Tibial nerve (tissue), 4 donors: ENCODE measurements at regions not wholly inside any gene's neighbourhood (a gene's known extent, or its start where the extent isn't known, plus 50 kb on each side); places are given as distances from the start of the nearest gene placed in this dataset.
A peak's percentile ranks its signal among the peaks of the same experiment; 100 is the strongest.

Source experiments
- DNase-seq, 2 donors: peaks; one replicate each; pipeline ENCODE4 v3.0.0-alpha.2; 2019; ENCODE audit warnings: low spot score in 2 of 2
- H3K27ac ChIP-seq, 4 donors: fragments of 200-600 bp; sonication (generic) in 3 of 4; one replicate each; pipeline ENCODE4 v1.5.1; 2017 to 2019; ENCODE audit warnings: mild to moderate bottlenecking in 1 of 4
- H3K27me3 ChIP-seq, 2 donors: fragments of 200-600 bp; sonication (generic) in 1 of 2; one replicate each; pipeline versions ENCODE4 v1.5.1 to v1.6.0; 2017 to 2019
- H3K36me3 ChIP-seq, 3 donors: fragments of 200-600 bp; sonication (generic); one replicate each; pipeline ENCODE4 v1.5.1; 2018 to 2019
- H3K4me1 ChIP-seq, 4 donors: fragments of 200-600 bp; sonication (generic) in 3 of 4; one replicate each; pipeline ENCODE4 v1.5.1; 2017 to 2019
- H3K4me3 ChIP-seq, 4 donors: fragments of 200-600 bp; sonication (generic) in 3 of 4; one replicate each; pipeline ENCODE4 v1.5.1; 2017 to 2019; ENCODE audit warnings: mild to moderate bottlenecking in 1 of 4, moderate library complexity in 1 of 4
- H3K9me3 ChIP-seq, 4 donors: fragments of 200-600 bp; sonication (generic) in 3 of 4; one replicate each; pipeline ENCODE4 v1.5.1; 2017 to 2019
- CTCF ChIP-seq, 5 experiments: fragments of 200-600 bp in 3 of 5; fragments of 450-650 bp in 2 of 5; sonication (generic) in 3 of 5; IDR thresholded peaks; one replicate each; pipeline ENCODE4 v1.5.1; 2016 to 2019; ENCODE audit warnings: antibody characterized with exemption in 5 of 5, mild to moderate bottlenecking in 3 of 5, moderate library complexity in 2 of 5
- EP300 ChIP-seq, 2 donors: sonication (generic); formaldehyde crosslinking; IDR thresholded peaks; one replicate each; pipeline ENCODE4 v1.6.1; 2017; ENCODE audit warnings: antibody characterized with exemption in 2 of 2, mild to moderate bottlenecking in 1 of 2
- POLR2A ChIP-seq, 2 donors: fragments of 450-650 bp; IDR thresholded peaks; one replicate each; pipeline ENCODE4 v1.6.1; 2017; ENCODE audit warnings: antibody characterized with exemption in 2 of 2, mild to moderate bottlenecking in 2 of 2, moderate library complexity in 2 of 2
- WGBS, 2 donors: methylation state at CpG; one replicate each; pipeline ENCODE4 v1.1.5; 2018; 5-methylcytosine and 5-hydroxymethylcytosine counted together

- 59 to 63% methylated on average over 2 of the region's 2 CpGs for WGBS, 2 donors
- Histone ChIP-seq H3K9me3 (no peaks in the 10 kb centered on the region), H3K4me1 (peaks cover 0 to 51% (median 12%) of the 10 kb centered on the region in 4 donors), H3K36me3 (no peaks in the 10 kb centered on the region), H3K27me3 (no peaks in the 10 kb centered on the region), H3K27ac (peak overlapping the region in 2 of 4 donors; percentile 71 to 72), H3K4me3 (no peak overlapping the region)
- TF ChIP-seq POLR2A (IDR thresholded peaks at IDR 0.05) (no peak), EP300 (IDR thresholded peaks at IDR 0.05) (no peak), CTCF (IDR thresholded peaks at IDR 0.05) (no peak)
- no peak for DNase-seq
Observed at GRCh38 chr15:39127925-39128617, 452.8 kb upstream of the THBS1 start.

- no peak overlapping the region for H3K4me3 ChIP-seq
- no peak for TF ChIP-seq CTCF (IDR thresholded peaks at IDR 0.05)
- no peak for TF ChIP-seq POLR2A (IDR thresholded peaks at IDR 0.05)
- TF ChIP-seq EP300 (IDR thresholded peaks at IDR 0.05): no peak
- H3K9me3 ChIP-seq: no peaks in the 10 kb centered on the region
- WGBS, 2 donors: 84 to 88% methylated on average over 2 of the region's 2 CpGs
- no peaks in the 10 kb centered on the region for H3K27me3 ChIP-seq
- peak overlapping the region in 2 of 4 donors; percentile 71 to 72 for H3K27ac ChIP-seq
- H3K36me3 ChIP-seq: no peaks in the 10 kb centered on the region
- H3K4me1 ChIP-seq: peaks cover 0 to 51% (median 12%) of the 10 kb centered on the region in 4 donors
- no peak for DNase-seq
Observed at GRCh38 chr15:39128746-39129145, 452.1 kb upstream of the THBS1 start.

GRCh38 chr15:39130556-39131379 lies 450.1 kb upstream of the THBS1 start:
- DNase-seq: no peak
- TF ChIP-seq CTCF (IDR thresholded peaks at IDR 0.05) (no peak), EP300 (IDR thresholded peaks at IDR 0.05) (no peak), POLR2A (IDR thresholded peaks at IDR 0.05) (no peak)
- Histone ChIP-seq H3K9me3 (no peaks in the 10 kb centered on the region), H3K4me1 (peaks cover 0 to 40% (median 12%) of the 10 kb centered on the region in 4 donors), H3K4me3 (no peak overlapping the region), H3K36me3 (no peaks in the 10 kb centered on the region), H3K27me3 (no peaks in the 10 kb centered on the region), H3K27ac (peak overlapping the region in 1 of 4 donors; percentile 1)
- WGBS, 2 donors: 78 to 80% methylated on average over 3 of the region's 3 CpGs

GRCh38 chr15:39131609-39132008 lies 449.3 kb upstream of the THBS1 start:
- H3K4me3 ChIP-seq: no peak overlapping the region
- WGBS, 2 donors: 58 to 76% methylated on average over 4 of the region's 4 CpGs
- H3K36me3 ChIP-seq: no peaks in the 10 kb centered on the region
- DNase-seq: no peak
- peaks cover 0 to 33% (median 11%) of the 10 kb centered on the region in 4 donors for H3K4me1 ChIP-seq
- TF ChIP-seq EP300 (IDR thresholded peaks at IDR 0.05): no peak
- TF ChIP-seq CTCF (IDR thresholded peaks at IDR 0.05): no peak
- no peak for TF ChIP-seq POLR2A (IDR thresholded peaks at IDR 0.05)
- H3K27ac ChIP-seq: no peak overlapping the region
- H3K9me3 ChIP-seq: no peaks in the 10 kb centered on the region
- H3K27me3 ChIP-seq: no peaks in the 10 kb centered on the region

- no peak overlapping the region for H3K4me3 ChIP-seq
- WGBS, 2 donors: 95 to 100% methylated on average over 3 of the region's 3 CpGs
- no peaks in the 10 kb centered on the region for H3K9me3 ChIP-seq
- TF ChIP-seq POLR2A (IDR thresholded peaks at IDR 0.05) (no peak), EP300 (IDR thresholded peaks at IDR 0.05) (no peak), CTCF (IDR thresholded peaks at IDR 0.05) (no peak)
- H3K27ac ChIP-seq: no peak overlapping the region
- H3K27me3 ChIP-seq: no peaks in the 10 kb centered on the region
- H3K4me1 ChIP-seq: peaks cover 0 to 28% (median 9%) of the 10 kb centered on the region in 4 donors
- no peak for DNase-seq
- H3K36me3 ChIP-seq: no peaks in the 10 kb centered on the region
Observed at GRCh38 chr15:39132070-39132469, 448.8 kb upstream of the THBS1 start.
